Muscle of leg (tissue), 3 donors: ENCODE measurements at regions not wholly inside any gene's neighbourhood (a gene's known extent, or its start where the extent isn't known, plus 50 kb on each side); places are given as distances from the start of the nearest gene placed in this dataset.
A peak's percentile ranks its signal among the peaks of the same experiment; 100 is the strongest.
"Not testable (repeated sequence)": the region's sequence is repeated elsewhere in the genome, so short reads cannot be mapped to it uniquely, and the experiment has no call there.

Source experiments
- DNase-seq: peaks from one replicate; pipeline ENCODE4 v3.0.0; 2013
- H3K27ac ChIP-seq: one replicate; pipeline ENCODE4 v1.5.1; 2013; ENCODE audit warnings: mild to moderate bottlenecking, low read length, control low read depth
- H3K27me3 ChIP-seq: one replicate; pipeline ENCODE4 v1.6.1; 2013; ENCODE audit warnings: low read length; ENCODE audit not compliant: control insufficient read depth, insufficient read depth
- H3K36me3 ChIP-seq: one replicate; pipeline ENCODE4 v1.6.1; 2013; ENCODE audit warnings: low read length; ENCODE audit not compliant: control insufficient read depth, insufficient read depth
- H3K4me1 ChIP-seq: one replicate; pipeline ENCODE4 v1.6.1; 2013; ENCODE audit warnings: low read length; ENCODE audit not compliant: control insufficient read depth, insufficient read depth
- H3K4me3 ChIP-seq: one replicate; pipeline ENCODE4 v1.5.1; 2013; ENCODE audit warnings: low read length, control low read depth
- H3K9me3 ChIP-seq: replicated peaks from 2 replicates; pipeline ENCODE4 v1.6.1; 2013; ENCODE audit warnings: low read depth, low read length; ENCODE audit not compliant: control insufficient read depth
- WGBS: methylation state at CpG from one replicate; pipeline ENCODE4 v1.1.5; 2013; ENCODE audit warnings: missing lambda C conversion rate; ENCODE audit not compliant: insufficient coverage; 5-methylcytosine and 5-hydroxymethylcytosine counted together

DNA sequence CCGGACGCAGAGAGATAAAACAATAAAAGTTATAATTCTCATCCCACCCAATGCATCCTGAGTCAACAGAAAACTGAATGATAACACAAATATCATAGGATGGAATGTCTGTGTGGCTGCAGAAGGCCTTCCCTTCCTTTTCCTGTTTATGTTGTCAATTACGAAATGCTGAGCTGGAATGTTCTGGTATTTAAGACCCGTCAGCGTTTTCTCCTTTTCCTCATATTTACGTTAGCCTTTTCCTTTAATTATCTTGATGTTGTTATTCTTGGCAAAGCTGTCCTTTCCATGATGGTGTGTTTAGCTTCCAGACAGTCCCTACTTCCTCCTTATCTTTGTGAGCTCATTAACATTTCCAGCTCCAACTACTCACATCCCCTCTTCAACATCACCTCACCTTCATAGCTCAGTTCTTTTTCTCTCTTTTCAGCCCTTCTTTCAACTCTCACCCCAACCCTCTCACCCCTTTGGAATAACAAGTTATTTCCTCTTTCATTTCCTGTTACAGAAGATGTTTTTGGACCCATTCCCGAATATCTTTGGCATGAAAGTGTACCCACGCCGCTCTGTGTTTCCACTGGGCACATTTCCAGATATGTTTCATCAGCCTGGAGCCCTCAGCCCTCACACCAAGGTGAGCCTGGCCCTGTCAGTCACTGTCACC, 221.6 kb downstream of the NR2F1-AS1 start:
- peak overlapping the region; percentile 65 for H3K27ac ChIP-seq
- WGBS = 31% methylated on average over 3 of the region's 9 CpGs

DNA sequence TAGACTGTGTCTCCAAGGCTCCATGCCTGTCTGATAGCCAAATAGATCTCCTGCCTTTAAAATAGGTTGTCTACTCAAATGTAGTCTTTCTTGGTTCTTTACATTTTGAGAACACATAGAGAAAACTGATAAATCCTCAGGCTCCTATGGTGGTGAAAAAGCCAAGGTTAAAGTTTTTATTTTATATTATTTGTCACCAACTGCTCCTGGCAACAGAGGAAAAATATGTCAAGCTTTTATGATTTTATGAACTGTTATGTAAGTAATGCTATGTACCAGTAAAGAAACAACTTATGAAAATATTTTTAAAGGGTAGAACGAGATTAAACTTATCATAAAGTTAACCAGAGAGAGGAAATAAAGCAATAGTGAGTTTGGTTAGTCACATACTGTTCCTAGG, 222.8 kb downstream of the NR2F1-AS1 start:
- no peak overlapping the region for H3K27ac ChIP-seq
- H3K9me3 ChIP-seq = no peaks in the 10 kb centered on the region
- no peaks in the 10 kb centered on the region for H3K36me3 ChIP-seq
- no CpG with 5 or more reads among the region's 1 CpG for WGBS
- H3K27me3 ChIP-seq = no peaks in the 10 kb centered on the region
- H3K4me3 ChIP-seq = no peak overlapping the region
- peaks cover 2% of the 10 kb centered on the region for H3K4me1 ChIP-seq
- no peak for DNase-seq

More for the DNA sequence above, 221.6 kb downstream of the NR2F1-AS1 start:
- Histone ChIP-seq H3K36me3 (no peaks in the 10 kb centered on the region), H3K4me1 (peaks cover 2% of the 10 kb centered on the region), H3K4me3 (no peak overlapping the region), H3K27me3 (no peaks in the 10 kb centered on the region), H3K9me3 (no peaks in the 10 kb centered on the region)
- DNase-seq = peak; percentile 65

DNA sequence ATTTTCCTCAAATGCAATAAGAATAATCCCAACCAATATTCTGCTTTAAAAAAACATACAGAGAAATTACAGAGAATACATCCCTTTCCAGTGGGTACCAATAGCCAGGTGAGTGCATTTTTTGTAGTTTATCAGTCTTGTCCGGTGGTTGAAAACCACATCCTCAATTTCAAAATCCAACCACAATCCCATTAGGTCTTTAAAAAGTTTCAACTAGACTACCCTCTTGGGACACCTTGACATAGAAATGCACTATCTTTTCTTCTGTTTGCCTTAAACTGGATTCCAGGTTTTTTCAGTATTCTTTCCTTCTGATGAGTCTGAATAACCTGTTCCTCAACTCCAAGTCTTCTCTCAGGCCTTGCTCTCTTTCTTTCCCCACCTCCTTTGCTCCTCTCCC, 223.3 kb downstream of the NR2F1-AS1 start:
- 100% methylated on average over 1 of the region's 1 CpG for WGBS
- Histone ChIP-seq H3K4me3 (no peak overlapping the region), H3K27me3 (no peaks in the 10 kb centered on the region), H3K9me3 (no peaks in the 10 kb centered on the region), H3K27ac (no peak overlapping the region), H3K36me3 (no peaks in the 10 kb centered on the region), H3K4me1 (peaks cover 2% of the 10 kb centered on the region)
- no peak for DNase-seq

DNA sequence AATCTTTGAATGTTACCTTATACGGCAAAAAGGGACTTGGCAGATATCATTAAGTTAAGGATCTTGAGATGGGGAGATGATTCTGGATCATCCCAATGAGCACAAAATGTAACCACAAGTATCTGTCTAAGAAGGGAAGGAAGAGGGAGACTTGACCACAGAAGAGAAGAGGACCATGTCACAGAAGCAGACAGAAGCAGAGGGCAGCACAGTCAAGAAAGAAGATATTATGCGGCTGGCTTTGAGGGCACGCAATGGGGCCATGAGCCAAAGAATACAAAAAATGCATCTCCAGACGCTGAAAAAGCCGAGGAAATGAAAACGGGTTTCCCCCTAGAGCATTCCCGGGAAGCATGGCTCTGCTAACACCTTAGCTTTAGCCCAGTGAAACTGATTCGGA, 225.3 kb downstream of the NR2F1-AS1 start:
- H3K4me3 ChIP-seq = no peak overlapping the region
- no peak overlapping the region for H3K27ac ChIP-seq
- H3K27me3 ChIP-seq = no peaks in the 10 kb centered on the region
- DNase-seq = no peak
- no peaks in the 10 kb centered on the region for H3K9me3 ChIP-seq
- H3K36me3 ChIP-seq = no peaks in the 10 kb centered on the region
- H3K4me1 ChIP-seq = peaks cover 2% of the 10 kb centered on the region
- WGBS = 70% methylated on average over 7 of the region's 8 CpGs

DNA sequence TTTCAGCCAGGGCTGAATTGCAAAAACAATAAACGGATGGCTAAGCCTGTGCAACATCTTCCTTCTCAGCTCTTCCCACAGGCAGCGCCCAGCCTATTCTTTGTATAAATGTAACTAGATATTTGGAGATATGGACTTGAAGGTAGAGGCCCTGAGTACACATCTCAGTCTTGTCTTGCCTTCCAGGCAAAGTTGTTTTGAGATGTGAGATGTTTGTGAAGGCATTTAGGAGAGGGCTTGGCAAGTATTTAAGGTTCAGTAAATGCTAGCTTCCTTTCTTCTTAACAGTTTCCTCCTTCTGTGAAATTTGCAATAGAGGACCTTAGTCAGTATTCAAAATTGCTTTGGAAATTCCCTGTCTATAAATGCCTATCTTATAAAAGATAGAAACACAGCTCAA, 228.8 kb downstream of the NR2F1-AS1 start:
- peaks cover 4% of the 10 kb centered on the region for H3K4me1 ChIP-seq
- no peaks in the 10 kb centered on the region for H3K9me3 ChIP-seq
- no peak overlapping the region for H3K27ac ChIP-seq
- H3K4me3 ChIP-seq = no peak overlapping the region
- no CpG with 5 or more reads among the region's 2 CpGs for WGBS
- no peak for DNase-seq
- no peaks in the 10 kb centered on the region for H3K27me3 ChIP-seq
- H3K36me3 ChIP-seq = no peaks in the 10 kb centered on the region

DNA sequence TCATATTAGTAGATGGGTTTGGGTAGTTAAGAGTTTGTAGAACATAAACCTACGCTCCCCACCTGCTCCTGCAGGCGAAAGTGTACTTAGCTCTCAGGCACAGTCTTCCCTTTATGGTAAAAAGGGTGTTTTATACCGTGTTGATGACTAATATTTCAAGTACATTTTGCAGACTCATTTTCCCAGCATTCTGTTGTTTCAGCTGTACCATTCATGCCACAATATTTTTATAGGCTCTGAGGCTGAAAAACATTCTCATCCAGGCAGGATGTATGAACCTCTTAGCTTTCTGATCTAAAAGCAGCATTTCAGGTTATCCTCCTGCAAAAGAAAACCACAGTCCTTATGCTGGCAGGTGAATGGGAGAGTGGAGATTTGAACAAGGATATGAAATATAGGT, 231.4 kb downstream of the NR2F1-AS1 start:
- Histone ChIP-seq H3K36me3 (no peaks in the 10 kb centered on the region), H3K4me3 (no peak overlapping the region), H3K27me3 (no peaks in the 10 kb centered on the region), H3K4me1 (peaks cover 4% of the 10 kb centered on the region), H3K9me3 (no peaks in the 10 kb centered on the region), H3K27ac (no peak overlapping the region)
- WGBS = no CpG with 5 or more reads among the region's 3 CpGs
- DNase-seq = no peak

DNA sequence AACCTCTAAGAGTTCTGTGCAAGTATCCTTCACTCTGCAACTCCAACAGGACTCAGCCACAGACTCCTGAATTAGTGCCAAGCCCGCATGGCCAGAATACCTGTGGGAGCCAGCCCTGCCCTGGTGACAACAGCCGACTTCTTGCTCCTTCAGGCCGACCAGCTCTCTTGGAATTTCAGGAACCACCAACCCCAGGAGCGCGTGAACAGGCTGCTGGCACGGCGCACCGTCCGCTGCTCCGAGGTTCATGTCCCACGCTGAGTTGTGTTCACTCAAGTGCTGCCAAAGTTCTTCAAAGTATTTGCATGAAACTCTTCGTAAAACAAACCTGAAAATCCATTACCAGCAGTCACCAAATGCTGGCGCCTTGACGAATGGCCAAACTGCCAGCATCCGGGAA, 232.8 kb downstream of the NR2F1-AS1 start:
- H3K27ac ChIP-seq = no peak overlapping the region
- peaks cover 4% of the 10 kb centered on the region for H3K4me1 ChIP-seq
- 77% methylated on average over 15 of the region's 15 CpGs for WGBS
- H3K4me3 ChIP-seq = no peak overlapping the region
- no peaks in the 10 kb centered on the region for H3K27me3 ChIP-seq
- no peak for DNase-seq
- H3K9me3 ChIP-seq = no peaks in the 10 kb centered on the region
- no peaks in the 10 kb centered on the region for H3K36me3 ChIP-seq

DNA sequence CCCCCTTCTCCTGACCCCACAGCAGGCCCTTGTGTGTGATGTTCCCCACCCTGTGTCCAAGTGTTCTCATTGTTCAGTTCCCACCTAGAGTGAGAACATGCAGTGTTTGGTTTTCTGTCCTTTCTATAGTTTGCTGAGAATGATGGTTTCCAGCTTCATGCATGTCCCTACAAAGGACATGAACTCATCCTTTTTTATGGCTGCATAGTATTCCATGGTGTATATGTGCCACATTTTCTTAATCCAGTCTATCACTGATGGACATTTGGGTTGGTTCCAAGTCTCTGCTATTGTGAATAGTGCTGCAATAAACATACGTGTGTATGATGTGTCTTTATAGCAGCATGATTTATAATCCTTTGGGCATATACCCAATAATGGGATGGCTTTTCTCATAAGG, 234.2 kb downstream of the NR2F1-AS1 start:
- H3K4me1 ChIP-seq, H3K36me3 ChIP-seq, H3K9me3 ChIP-seq, H3K4me3 ChIP-seq, H3K27ac ChIP-seq, DNase-seq, H3K27me3 ChIP-seq: not testable (repeated sequence)
- no CpG with 5 or more reads among the region's 1 CpG for WGBS

DNA sequence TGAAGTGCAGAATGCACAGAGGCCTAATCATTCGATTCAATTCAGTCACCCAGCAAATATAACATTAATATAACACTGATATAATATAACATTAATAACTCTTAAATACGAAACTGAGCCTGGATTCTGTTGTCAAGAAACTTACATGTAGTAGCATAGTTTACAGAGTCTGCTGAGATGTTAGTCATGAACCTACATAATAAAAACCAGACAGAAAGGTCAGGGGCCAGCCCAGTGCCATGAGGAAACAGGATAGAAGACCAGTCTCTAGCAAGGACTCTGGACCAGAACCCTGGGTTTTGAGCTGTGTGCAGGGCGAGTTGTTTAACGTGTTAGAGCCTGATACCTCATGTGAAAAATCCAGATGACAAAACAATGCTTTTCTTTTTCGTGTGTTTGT, 234.7 kb downstream of the NR2F1-AS1 start:
- DNase-seq = no peak
- H3K4me3 ChIP-seq = no peak overlapping the region
- 90% methylated on average over 2 of the region's 5 CpGs for WGBS

DNA sequence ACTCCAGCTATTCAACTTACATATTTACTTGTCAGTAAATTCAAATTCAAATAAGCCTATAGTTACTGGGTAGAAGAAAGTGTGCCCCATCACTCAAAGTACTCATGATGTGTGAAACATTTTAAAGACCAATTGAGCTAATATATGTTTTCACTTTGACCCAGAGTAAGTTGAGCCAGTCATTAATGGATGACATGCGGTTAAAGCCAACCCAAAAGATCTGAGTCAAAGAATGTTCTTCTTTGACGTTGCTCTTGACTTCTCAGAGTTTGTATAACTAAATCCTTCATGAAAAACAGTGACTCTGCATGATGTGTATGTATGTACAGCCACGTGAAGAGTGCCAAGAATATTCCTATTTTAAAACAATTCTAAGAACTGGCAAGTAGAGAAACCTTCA, 237.4 kb downstream of the NR2F1-AS1 start:
- no peak overlapping the region for H3K4me3 ChIP-seq
- H3K4me1 ChIP-seq = peaks cover 2% of the 10 kb centered on the region
- H3K9me3 ChIP-seq = no peaks in the 10 kb centered on the region
- DNase-seq = no peak
- 80% methylated on average over 2 of the region's 3 CpGs for WGBS
- H3K36me3 ChIP-seq = no peaks in the 10 kb centered on the region
- no peak overlapping the region for H3K27ac ChIP-seq
- no peaks in the 10 kb centered on the region for H3K27me3 ChIP-seq

More for the DNA sequence above, 234.7 kb downstream of the NR2F1-AS1 start:
- no peaks in the 10 kb centered on the region for H3K9me3 ChIP-seq
- no peak overlapping the region for H3K27ac ChIP-seq
- H3K36me3 ChIP-seq = no peaks in the 10 kb centered on the region
- H3K4me1 ChIP-seq = peaks cover 4% of the 10 kb centered on the region
- no peaks in the 10 kb centered on the region for H3K27me3 ChIP-seq

DNA sequence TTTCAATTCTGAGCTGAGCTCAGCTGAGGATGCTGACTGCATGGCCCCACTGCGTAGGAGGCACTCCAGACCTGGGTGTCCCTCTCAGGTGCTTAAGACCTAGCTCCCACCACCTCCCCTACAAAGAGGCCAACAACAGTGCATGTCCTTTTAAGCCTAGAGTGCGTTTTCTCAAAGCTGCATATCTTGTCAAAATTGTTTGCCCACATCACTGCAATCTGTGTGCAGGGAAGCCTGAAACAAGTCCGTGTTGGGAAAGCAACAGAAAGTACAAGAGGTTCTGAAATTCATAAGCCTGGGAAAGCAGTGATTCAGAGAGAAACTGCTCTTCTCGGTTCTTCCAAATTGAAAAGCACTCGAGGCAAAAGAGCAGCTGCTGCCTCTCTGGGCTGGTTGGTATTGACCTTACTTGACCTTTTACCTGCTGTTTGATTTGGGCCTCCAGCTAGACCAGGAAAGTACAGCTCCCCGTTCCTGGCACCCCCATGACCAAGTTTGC, 238.4 kb downstream of the NR2F1-AS1 start:
- H3K27me3 ChIP-seq = no peaks in the 10 kb centered on the region
- H3K36me3 ChIP-seq = no peaks in the 10 kb centered on the region
- H3K27ac ChIP-seq = no peak overlapping the region
- no peaks in the 10 kb centered on the region for H3K4me1 ChIP-seq
- 38% methylated on average over 4 of the region's 6 CpGs for WGBS
- DNase-seq = no peak
- no peaks in the 10 kb centered on the region for H3K9me3 ChIP-seq
- no peak overlapping the region for H3K4me3 ChIP-seq
